A549 (cell line): ENCODE measurements at regions not wholly inside any gene's neighbourhood (a gene's known extent, or its start where the extent isn't known, plus 50 kb on each side); places are given as distances from the start of the nearest gene placed in this dataset.

ENCODE experiments used
- ATAC-seq, 2 experiments: fragments of 200-7000 bp in 1 of 2; fragments of >200 bp in 1 of 2; cut with Nextera tagmentation in 1 of 2; cut with Tn5 transposase in 1 of 2; 3 replicates each; pipeline versions ENCODE4 v1.8.0 to v1.9.1; 2018 to 2020; ENCODE audit warnings: mild to moderate bottlenecking in 1 of 2, moderate library complexity in 1 of 2
- CTCF ChIA-PET: fragments of 300-600 bp; sonication (Branson Sonifier 250); formaldehyde crosslinking; extraction: SDS; loops from one replicate; lab custom pipeline; 2021; ENCODE audit warnings: antibody characterized with exemption, inconsistent platforms; lab: Yijun Ruan, JAX
- POLR2A ChIA-PET: fragments of 350-600 bp; formaldehyde crosslinking; extraction: SDS; loops from one replicate; lab custom pipeline; 2021; ENCODE audit warnings: antibody characterized with exemption, inconsistent platforms; lab: Yijun Ruan, JAX
- DNase-seq, 2 experiments: peaks; one replicate each; pipeline versions ENCODE4 v3.0.0 to v3.0.0-alpha.2; 2011 to 2016; ENCODE audit warnings: low read depth in 1 of 2, low spot score in 1 of 2
- FAIRE-seq: peaks from 2 replicates; lab custom pipeline; 2011; peaks lifted over from hg19 to GRCh38; lab: Jason Lieb, UNC
- H3K27ac ChIP-seq, 2 experiments: fragments of >200 bp; sonication (Bioruptor Twin); formaldehyde crosslinking; 3 replicates each; pipeline ENCODE4 v1.5.1; 2016 to 2017
- H3K4me1 ChIP-seq: fragments of >200 bp; sonication (Bioruptor Twin); formaldehyde crosslinking; 3 replicates; pipeline ENCODE4 v1.6.1; 2016
- H3K4me2 ChIP-seq: fragments of >200 bp; sonication (Bioruptor Twin); formaldehyde crosslinking; 3 replicates; pipeline ENCODE4 v1.6.1; 2016
- H3K4me3 ChIP-seq: fragments of >200 bp; sonication (Bioruptor Twin); formaldehyde crosslinking; 3 replicates; pipeline ENCODE4 v1.5.1; 2016
- H3K9me3 ChIP-seq: fragments of >200 bp; sonication (Bioruptor Twin); formaldehyde crosslinking; 3 replicates; pipeline ENCODE4 v1.6.1; 2016
- BHLHE40 ChIP-seq: IDR thresholded peaks from 2 replicates; pipeline ENCODE4 v1.6.1; 2012; ENCODE audit warnings: low read depth, low read length, inconsistent platforms
- CBX2 ChIP-seq: fragments of 200-600 bp; sonication (generic); IDR thresholded peaks from 2 replicates; pipeline ENCODE4 v1.6.1; 2016; ENCODE audit warnings: low read depth, mild to moderate bottlenecking, borderline replicate concordance
- CBX8 ChIP-seq: fragments of 200-600 bp; sonication (generic); IDR thresholded peaks from 2 replicates; pipeline ENCODE4 v1.6.1; 2016
- CEBPB ChIP-seq, 2 experiments: fragments of >200 bp in 1 of 2; sonication (Bioruptor Twin) in 1 of 2; formaldehyde crosslinking in 1 of 2; IDR thresholded peaks; 2 replicates each; pipeline ENCODE4 v1.6.1; 2012 to 2016
- CHD2 ChIP-seq: fragments of 150-350 bp; IDR thresholded peaks from 2 replicates; pipeline ENCODE4 v1.6.1; 2014; ENCODE audit warnings: low read length; ENCODE audit not compliant: partially characterized antibody
- FOSB ChIP-seq: fragments of 250-450 bp; sonication (Bioruptor Pico); IDR thresholded peaks from 2 replicates; pipeline ENCODE4 v1.5.0; 2020; ENCODE audit warnings: mild to moderate bottlenecking, moderate library complexity
- FOSL2 ChIP-seq, 2 experiments: fragments of 450-650 bp in 1 of 2; fragments of >200 bp in 1 of 2; sonication (Bioruptor Twin) in 1 of 2; formaldehyde crosslinking; IDR thresholded peaks; 2 replicates each; pipeline versions ENCODE4 v1.5.0 to v1.6.1; 2016 to 2020; ENCODE audit warnings: mild to moderate bottlenecking in 1 of 2, moderate library complexity in 1 of 2
- HEYL ChIP-seq: fragments of 250-450 bp; sonication (Bioruptor Pico); IDR thresholded peaks from 2 replicates; pipeline ENCODE4 v1.8.0; 2021; ENCODE audit warnings: mild to moderate bottlenecking, moderate library complexity
- JUN ChIP-seq, 2 experiments: fragments of >200 bp; sonication (Bioruptor Twin); formaldehyde crosslinking; IDR thresholded peaks; 2 replicates in 1 of 2; 3 replicates in 1 of 2; pipeline ENCODE4 v1.6.1; 2016 to 2017
- JUNB ChIP-seq: fragments of >200 bp; sonication (Bioruptor Twin); formaldehyde crosslinking; IDR thresholded peaks from 2 replicates; pipeline ENCODE4 v1.6.1; 2016
- MAFK ChIP-seq: fragments of 450-650 bp; IDR thresholded peaks from 2 replicates; pipeline ENCODE4 v1.6.1; 2014; ENCODE audit not compliant: partially characterized antibody
- MYC ChIP-seq: IDR thresholded peaks from 2 replicates; pipeline ENCODE4 v1.6.1; 2012; ENCODE audit warnings: mild to moderate bottlenecking, inconsistent platforms, low read length, improper control_type of control experiment, borderline replicate concordance
- NPAS2 ChIP-seq: fragments of 250-450 bp; sonication (Bioruptor Pico); IDR thresholded peaks from 2 replicates; pipeline ENCODE4 v1.8.0; 2022; ENCODE audit warnings: mild to moderate bottlenecking, moderate library complexity, borderline replicate concordance
- PHF8 ChIP-seq: fragments of 200-600 bp; sonication (generic); IDR thresholded peaks from 2 replicates; pipeline ENCODE4 v1.6.1; 2016; ENCODE audit warnings: low read depth, mild to moderate bottlenecking, antibody characterized with exemption, moderate library complexity, borderline replicate concordance
- RAD21 ChIP-seq, 2 experiments: fragments of >200 bp in 1 of 2; sonication (Bioruptor Twin) in 1 of 2; formaldehyde crosslinking in 1 of 2; IDR thresholded peaks in 1 of 2; conservative IDR thresholded peaks in 1 of 2; 2 replicates in 1 of 2; 3 replicates in 1 of 2; pipeline ENCODE4 v1.6.1; 2012 to 2018; ENCODE audit warnings: inconsistent platforms in 1 of 2
- RARB ChIP-seq: fragments of 250-450 bp; sonication (Bioruptor Pico); IDR thresholded peaks from 2 replicates; pipeline ENCODE4 v1.8.0; 2021; ENCODE audit warnings: mild to moderate bottlenecking, moderate library complexity
- RFX5 ChIP-seq: fragments of 450-650 bp; IDR thresholded peaks from 2 replicates; pipeline ENCODE4 v1.7.1; 2014; ENCODE audit warnings: antibody characterized with exemption, mild to moderate bottlenecking, moderate library complexity
- SMC3 ChIP-seq: fragments of >200 bp; sonication (Bioruptor Twin); formaldehyde crosslinking; IDR thresholded peaks from 3 replicates; pipeline ENCODE4 v1.6.1; 2018; ENCODE audit warnings: inconsistent platforms
- SREBF2 ChIP-seq: fragments of 450-650 bp; IDR thresholded peaks from 2 replicates; pipeline ENCODE4 v1.6.1; 2014; ENCODE audit warnings: mild to moderate bottlenecking, moderate library complexity
- TFCP2L1 ChIP-seq: fragments of 250-450 bp; sonication (Bioruptor Pico); IDR thresholded peaks from 2 replicates; pipeline ENCODE4 v1.5.0; 2021; ENCODE audit warnings: mild to moderate bottlenecking
- WGBS: methylation state at CpG from one replicate; pipeline ENCODE4 v1.1.6; 2017; ENCODE audit errors: missing lambda C conversion rate; 5-methylcytosine and 5-hydroxymethylcytosine counted together
- TF ChIP-seq, protein P1 (sequence below): IDR thresholded peaks from 2 replicates; pipeline ENCODE4 v1.6.1; 2012; ENCODE audit warnings: low read depth, borderline replicate concordance
- TF ChIP-seq, protein P2 (sequence below): IDR thresholded peaks from 2 replicates; pipeline ENCODE4 v1.6.1; 2012
- TF ChIP-seq, protein P3 (sequence below): fragments of >200 bp; sonication (Bioruptor Twin); formaldehyde crosslinking; IDR thresholded peaks from 3 replicates; pipeline ENCODE4 v1.5.1; 2016

DNA sequence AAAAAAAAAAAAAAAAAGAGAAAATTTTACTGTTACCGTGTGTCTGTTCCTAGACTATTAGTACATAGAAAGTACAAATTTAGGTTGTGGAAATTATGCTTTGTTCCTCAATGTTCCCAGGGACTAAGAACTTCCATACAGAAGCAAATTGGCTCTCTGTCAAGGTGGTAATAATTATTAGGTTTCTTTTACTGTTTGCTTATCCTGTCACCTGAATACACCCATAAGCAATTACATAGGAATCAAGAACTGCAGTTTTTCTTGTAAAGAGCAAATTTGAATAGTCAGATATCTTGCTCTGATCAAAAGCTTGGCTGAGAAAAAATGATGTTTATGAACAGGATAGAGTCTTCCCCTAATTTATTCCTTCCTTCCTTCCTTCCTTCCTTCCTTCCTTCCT lies 191.2 kb downstream of the AEBP2 start:
- Histone ChIP-seq H3K27ac (no peak overlapping the region), H3K4me2 (no peak overlapping the region), H3K4me3 (no peak overlapping the region), H3K9me3 (no peaks in the 10 kb centered on the region), H3K4me1 (no peaks in the 10 kb centered on the region)
- WGBS, result 82% methylated on average over 1 of the region's 1 CpG
- DNase-seq, result no peak
- ATAC-seq, result no peak
- FAIRE-seq, result no peak
- ChIA-PET POLR2A (no interaction called here), CTCF (no interaction called here)
- TF ChIP-seq CHD2 (no peak), PHF8 (no peak)
- TF ChIP-seq, protein P1, sequence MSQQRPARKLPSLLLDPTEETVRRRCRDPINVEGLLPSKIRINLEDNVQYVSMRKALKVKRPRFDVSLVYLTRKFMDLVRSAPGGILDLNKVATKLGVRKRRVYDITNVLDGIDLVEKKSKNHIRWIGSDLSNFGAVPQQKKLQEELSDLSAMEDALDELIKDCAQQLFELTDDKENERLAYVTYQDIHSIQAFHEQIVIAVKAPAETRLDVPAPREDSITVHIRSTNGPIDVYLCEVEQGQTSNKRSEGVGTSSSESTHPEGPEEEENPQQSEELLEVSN, result no peak

DNA sequence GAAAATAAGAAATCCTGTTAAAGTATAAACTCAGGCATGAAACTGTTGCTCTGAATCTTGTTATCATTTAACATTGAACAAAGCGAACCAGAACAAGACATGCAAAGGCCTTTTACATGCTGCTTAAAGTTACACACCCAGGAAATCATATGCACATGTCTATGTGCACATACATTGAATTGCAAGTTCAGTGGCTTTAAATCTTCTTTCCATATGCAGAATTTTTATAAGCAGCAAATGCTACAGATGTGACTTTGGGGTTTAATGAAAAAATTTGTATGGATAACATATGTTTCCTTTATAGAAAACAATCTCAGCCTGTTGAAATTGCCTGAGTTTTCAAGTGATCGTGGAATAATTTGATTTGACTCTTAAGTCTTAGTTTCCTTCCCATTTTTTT lies 193.9 kb downstream of the AEBP2 start:
- TF ChIP-seq CHD2 (no peak), FOSB (CRISPR knock-in tag) (no peak)
- TF ChIP-seq, all 56 proteins: peak for 0
- no peak overlapping the region for H3K4me3 ChIP-seq
- ChIA-PET POLR2A (no interaction called here), CTCF (no interaction called here)
- DNase-seq, result no peak
- H3K27ac ChIP-seq, result no peak overlapping the region
- no peak for ATAC-seq
- no peak overlapping the region for H3K4me2 ChIP-seq
- FAIRE-seq, result peak; percentile 73
- no peaks in the 10 kb centered on the region for H3K9me3 ChIP-seq
- no peaks in the 10 kb centered on the region for H3K4me1 ChIP-seq
- WGBS, result 88% methylated on average over 2 of the region's 2 CpGs

DNA sequence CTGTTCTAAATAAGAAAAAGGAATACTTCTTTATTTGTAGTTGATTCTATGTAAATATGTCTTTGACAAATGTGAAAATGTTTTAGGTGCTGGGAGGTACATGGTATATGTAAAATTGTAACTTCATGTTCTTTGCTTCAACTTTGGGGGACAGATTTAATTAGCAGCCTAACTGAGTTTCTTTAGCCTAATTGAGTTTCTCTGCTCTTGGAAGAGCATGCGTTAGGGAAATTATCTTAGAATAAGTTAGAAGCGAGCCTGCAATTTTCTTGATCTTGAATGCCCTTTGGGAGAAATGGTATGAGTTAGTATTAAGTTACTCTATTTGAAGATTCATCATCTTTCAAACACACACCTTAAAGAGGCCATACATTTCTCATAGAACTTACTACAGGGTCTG lies 194.3 kb downstream of the AEBP2 start:
- H3K4me3 ChIP-seq, result no peak overlapping the region
- WGBS, result 92% methylated on average over 2 of the region's 2 CpGs
- ChIA-PET POLR2A (no interaction called here), CTCF (no interaction called here)
- no peaks in the 10 kb centered on the region for H3K4me1 ChIP-seq
- no peak for TF ChIP-seq BHLHE40
- no peak for TF ChIP-seq CBX2
- no peak for TF ChIP-seq RARB (CRISPR knock-in tag)
- TF ChIP-seq RFX5, result no peak
- TF ChIP-seq TFCP2L1 (CRISPR knock-in tag), result no peak
- TF ChIP-seq HEYL (CRISPR knock-in tag), result no peak
- no peak for TF ChIP-seq CBX8
- TF ChIP-seq RAD21 (conservative IDR thresholded peaks at IDR 0.05 in 1 of 2, IDR thresholded peaks at IDR 0.05 in 1 of 2), result no peak
- no peak for TF ChIP-seq FOSL2 (IDR thresholded peaks at IDR 0.05)
- TF ChIP-seq FOSL2 (CRISPR knock-in tag; IDR thresholded peaks at IDR 0.05), result no peak
- TF ChIP-seq, protein P2, sequence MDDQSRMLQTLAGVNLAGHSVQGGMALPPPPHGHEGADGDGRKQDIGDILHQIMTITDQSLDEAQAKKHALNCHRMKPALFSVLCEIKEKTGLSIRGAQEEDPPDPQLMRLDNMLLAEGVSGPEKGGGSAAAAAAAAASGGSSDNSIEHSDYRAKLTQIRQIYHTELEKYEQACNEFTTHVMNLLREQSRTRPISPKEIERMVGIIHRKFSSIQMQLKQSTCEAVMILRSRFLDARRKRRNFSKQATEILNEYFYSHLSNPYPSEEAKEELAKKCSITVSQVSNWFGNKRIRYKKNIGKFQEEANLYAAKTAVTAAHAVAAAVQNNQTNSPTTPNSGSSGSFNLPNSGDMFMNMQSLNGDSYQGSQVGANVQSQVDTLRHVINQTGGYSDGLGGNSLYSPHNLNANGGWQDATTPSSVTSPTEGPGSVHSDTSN, result no peak
- TF ChIP-seq JUN (IDR thresholded peaks at IDR 0.05), result no peak
- no peak for TF ChIP-seq JUNB
- TF ChIP-seq MYC, result no peak
- no peak for TF ChIP-seq MAFK
- no peak overlapping the region for H3K27ac ChIP-seq
- no peak for DNase-seq
- H3K9me3 ChIP-seq, result no peaks in the 10 kb centered on the region
- no peak for FAIRE-seq
- ATAC-seq, result no peak
- H3K4me2 ChIP-seq, result no peak overlapping the region

DNA sequence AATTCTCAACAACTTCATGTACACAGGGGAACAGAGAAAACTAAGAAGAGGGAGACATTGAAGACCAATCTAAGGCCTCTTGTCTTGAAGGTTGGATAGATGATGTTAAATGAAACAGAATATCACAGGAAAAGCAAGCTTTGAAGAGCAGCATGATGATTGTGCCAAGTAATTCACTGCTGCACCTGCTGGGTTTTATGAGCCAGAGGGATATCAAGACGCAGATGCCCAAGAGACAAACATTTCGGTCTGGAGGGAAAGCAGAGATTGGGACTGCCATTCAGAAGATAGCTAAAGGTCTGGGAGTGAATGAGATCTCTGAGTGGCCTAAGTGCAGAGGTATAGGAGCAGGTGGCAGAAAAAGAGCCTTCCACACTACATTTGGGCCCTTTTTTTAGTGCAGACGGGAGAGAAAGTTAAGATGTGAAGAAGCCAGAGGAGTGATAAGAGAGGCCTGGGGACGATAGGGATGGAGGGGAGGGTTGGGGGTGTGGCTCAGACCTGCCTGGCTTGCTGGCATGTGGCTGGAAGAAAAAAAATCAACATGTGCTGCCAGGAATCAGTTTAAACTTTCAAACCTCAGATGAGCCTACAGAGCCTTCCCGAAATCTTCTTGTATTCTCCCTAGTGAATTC lies 200.6 kb downstream of the AEBP2 start:
- DNase-seq, result no peak
- ATAC-seq, result no peak
- no peak overlapping the region for H3K4me3 ChIP-seq
- H3K4me1 ChIP-seq, result no peaks in the 10 kb centered on the region
- 70% methylated on average over 5 of the region's 5 CpGs for WGBS
- no peak for FAIRE-seq
- no peaks in the 10 kb centered on the region for H3K9me3 ChIP-seq
- H3K4me2 ChIP-seq, result no peak overlapping the region
- POLR2A ChIA-PET, result no interaction called here
- no peak overlapping the region for H3K27ac ChIP-seq
- CTCF ChIA-PET, result no interaction called here
- no peak for TF ChIP-seq CEBPB (IDR thresholded peaks at IDR 0.05)
- no peak for TF ChIP-seq SMC3
- no peak for TF ChIP-seq SREBF2
- no peak for TF ChIP-seq HEYL (CRISPR knock-in tag)
- TF ChIP-seq NPAS2 (CRISPR knock-in tag), result no peak
- TF ChIP-seq BHLHE40, result no peak
- TF ChIP-seq, protein P3, sequence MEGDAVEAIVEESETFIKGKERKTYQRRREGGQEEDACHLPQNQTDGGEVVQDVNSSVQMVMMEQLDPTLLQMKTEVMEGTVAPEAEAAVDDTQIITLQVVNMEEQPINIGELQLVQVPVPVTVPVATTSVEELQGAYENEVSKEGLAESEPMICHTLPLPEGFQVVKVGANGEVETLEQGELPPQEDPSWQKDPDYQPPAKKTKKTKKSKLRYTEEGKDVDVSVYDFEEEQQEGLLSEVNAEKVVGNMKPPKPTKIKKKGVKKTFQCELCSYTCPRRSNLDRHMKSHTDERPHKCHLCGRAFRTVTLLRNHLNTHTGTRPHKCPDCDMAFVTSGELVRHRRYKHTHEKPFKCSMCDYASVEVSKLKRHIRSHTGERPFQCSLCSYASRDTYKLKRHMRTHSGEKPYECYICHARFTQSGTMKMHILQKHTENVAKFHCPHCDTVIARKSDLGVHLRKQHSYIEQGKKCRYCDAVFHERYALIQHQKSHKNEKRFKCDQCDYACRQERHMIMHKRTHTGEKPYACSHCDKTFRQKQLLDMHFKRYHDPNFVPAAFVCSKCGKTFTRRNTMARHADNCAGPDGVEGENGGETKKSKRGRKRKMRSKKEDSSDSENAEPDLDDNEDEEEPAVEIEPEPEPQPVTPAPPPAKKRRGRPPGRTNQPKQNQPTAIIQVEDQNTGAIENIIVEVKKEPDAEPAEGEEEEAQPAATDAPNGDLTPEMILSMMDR, result no peak
- no peak for TF ChIP-seq TFCP2L1 (CRISPR knock-in tag)
